ENCODE measurements at regions not wholly inside any gene's neighbourhood (a gene's known extent, or its start where the extent isn't known, plus 50 kb on each side); places are given as distances from the start of the nearest gene placed in this dataset.
A peak's percentile ranks its signal among the peaks of the same experiment; 100 is the strongest.
"Not testable (repeated sequence)": the region's sequence is repeated elsewhere in the genome, so short reads cannot be mapped to it uniquely, and the experiment has no call there.

GRCh38 chr5:35561396-35561795, 56.3 kb upstream of the SPEF2 start:
- no peak for DNase-seq

- DNase-seq, result no peak
These were observed 59.9 kb upstream of the SPEF2 start for GRCh38 chr5:35557748-35558147.

- DNase-seq, result no peak
These were observed 60.5 kb upstream of the SPEF2 start for GRCh38 chr5:35557199-35557598.

GRCh38 chr5:35554016-35554415, 63.6 kb upstream of the SPEF2 start:
- no peak for DNase-seq

GRCh38 chr5:35545190-35545589, 72.5 kb upstream of the SPEF2 start:
- DNase-seq, result no peak

GRCh38 chr5:35543408-35543807, 74.3 kb upstream of the SPEF2 start:
- DNase-seq, result no peak

- DNase-seq, result no peak
These were observed 77.7 kb upstream of the SPEF2 start for GRCh38 chr5:35540002-35540401.

GRCh38 chr5:35538198-35538931, 79.3 kb upstream of the SPEF2 start:
- no peak for DNase-seq

- DNase-seq, result no peak
These were observed 84.5 kb upstream of the SPEF2 start for GRCh38 chr5:35533156-35533555.

GRCh38 chr5:35531553-35531952, 86.1 kb upstream of the SPEF2 start:
- DNase-seq, result not testable (repeated sequence)

GRCh38 chr5:35518104-35518503, 99.6 kb upstream of the SPEF2 start:
- no peak for DNase-seq

- no peak for DNase-seq
These were observed 101.4 kb upstream of the SPEF2 start for GRCh38 chr5:35516271-35516670.

- no peak for DNase-seq
These were observed 104.1 kb upstream of the SPEF2 start for GRCh38 chr5:35513612-35514011.

GRCh38 chr5:35502206-35502605, 115.5 kb upstream of the SPEF2 start:
- DNase-seq, result no peak

- no peak for DNase-seq
These were observed 128.9 kb upstream of the SPEF2 start for GRCh38 chr5:35488791-35489190.

GRCh38 chr5:35488055-35488454, 129.6 kb upstream of the SPEF2 start:
- no peak for DNase-seq

- DNase-seq, result no peak
These were observed 130.2 kb upstream of the SPEF2 start for GRCh38 chr5:35487233-35488025.

GRCh38 chr5:35485487-35485886, 132.2 kb upstream of the SPEF2 start:
- DNase-seq, result no peak

GRCh38 chr5:35484241-35484640, 133.4 kb upstream of the SPEF2 start:
- no peak for DNase-seq

- no peak for DNase-seq
These were observed 133.9 kb upstream of the SPEF2 start for GRCh38 chr5:35483780-35484179.

- no peak for DNase-seq
These were observed 134.5 kb upstream of the SPEF2 start for GRCh38 chr5:35483191-35483590.

GRCh38 chr5:35482167-35482755, 135.4 kb upstream of the SPEF2 start:
- no peak for DNase-seq

- peak in 1 of 2 experiments; percentile 34 for DNase-seq
These were observed 138.6 kb upstream of the SPEF2 start for GRCh38 chr5:35478856-35479682.

Data from SW 1271 (cell line).